ENCODE measurements at regions not wholly inside any gene's neighbourhood (a gene's known extent, or its start where the extent isn't known, plus 50 kb on each side); places are given as distances from the start of the nearest gene placed in this dataset.
"Not testable (repeated sequence)": the region's sequence is repeated elsewhere in the genome, so short reads cannot be mapped to it uniquely, and the experiment has no call there.

DNA sequence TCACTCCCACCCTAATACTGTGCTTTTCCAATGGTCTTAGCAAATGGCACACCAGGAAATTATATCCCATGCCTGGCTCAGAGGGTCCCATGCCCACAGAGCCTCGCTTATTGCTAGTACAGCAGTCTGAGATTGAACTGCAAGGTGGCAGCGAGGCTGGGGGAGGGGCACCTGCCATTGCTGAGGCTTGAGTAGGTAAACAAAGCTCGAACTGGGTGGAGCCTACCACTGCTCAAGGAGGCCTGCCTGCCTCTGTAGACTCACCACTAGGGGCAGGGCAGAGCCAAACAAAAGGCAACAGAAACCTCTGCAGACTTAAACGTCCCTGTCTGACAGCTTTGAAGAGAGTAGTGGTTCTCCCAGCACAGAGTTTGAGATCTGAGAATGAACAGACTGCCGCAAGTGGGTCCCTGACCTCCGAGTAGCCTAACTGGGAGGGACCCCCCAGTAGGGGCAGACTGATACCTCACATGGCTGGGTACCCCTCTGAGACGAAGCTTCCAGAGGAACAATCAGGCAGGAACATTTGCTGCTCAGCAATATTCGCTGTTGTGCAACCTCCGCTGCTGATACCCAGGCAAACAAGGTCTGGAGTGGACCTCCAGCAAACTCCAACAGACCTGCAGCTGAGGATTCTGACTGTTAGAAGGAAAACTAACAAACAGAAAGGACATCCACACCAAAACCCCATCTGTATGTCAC lies 150.7 kb upstream of the FOXA2 start:
- DNase-seq (ENCODE audit: low spot score), result not testable (repeated sequence)

DNA sequence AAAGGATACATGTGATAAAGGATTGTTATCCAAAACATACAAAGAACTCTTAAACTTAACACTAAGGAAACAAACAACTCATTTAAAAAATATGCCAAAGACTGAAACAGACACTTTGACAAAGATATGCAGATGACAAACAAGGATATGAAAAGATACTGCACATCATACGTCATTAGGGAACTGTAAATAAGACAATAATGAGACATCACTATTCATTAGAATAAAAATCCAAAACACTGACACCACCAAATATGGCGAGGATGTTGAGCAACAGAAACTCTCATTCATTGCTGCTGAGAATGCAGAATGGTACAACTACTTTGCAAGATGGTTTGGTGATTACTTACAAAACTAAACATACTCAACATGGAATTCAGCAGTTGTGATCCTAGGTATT lies 156.5 kb upstream of the FOXA2 start:
- no peak for DNase-seq (ENCODE audit: low spot score)

DNA sequence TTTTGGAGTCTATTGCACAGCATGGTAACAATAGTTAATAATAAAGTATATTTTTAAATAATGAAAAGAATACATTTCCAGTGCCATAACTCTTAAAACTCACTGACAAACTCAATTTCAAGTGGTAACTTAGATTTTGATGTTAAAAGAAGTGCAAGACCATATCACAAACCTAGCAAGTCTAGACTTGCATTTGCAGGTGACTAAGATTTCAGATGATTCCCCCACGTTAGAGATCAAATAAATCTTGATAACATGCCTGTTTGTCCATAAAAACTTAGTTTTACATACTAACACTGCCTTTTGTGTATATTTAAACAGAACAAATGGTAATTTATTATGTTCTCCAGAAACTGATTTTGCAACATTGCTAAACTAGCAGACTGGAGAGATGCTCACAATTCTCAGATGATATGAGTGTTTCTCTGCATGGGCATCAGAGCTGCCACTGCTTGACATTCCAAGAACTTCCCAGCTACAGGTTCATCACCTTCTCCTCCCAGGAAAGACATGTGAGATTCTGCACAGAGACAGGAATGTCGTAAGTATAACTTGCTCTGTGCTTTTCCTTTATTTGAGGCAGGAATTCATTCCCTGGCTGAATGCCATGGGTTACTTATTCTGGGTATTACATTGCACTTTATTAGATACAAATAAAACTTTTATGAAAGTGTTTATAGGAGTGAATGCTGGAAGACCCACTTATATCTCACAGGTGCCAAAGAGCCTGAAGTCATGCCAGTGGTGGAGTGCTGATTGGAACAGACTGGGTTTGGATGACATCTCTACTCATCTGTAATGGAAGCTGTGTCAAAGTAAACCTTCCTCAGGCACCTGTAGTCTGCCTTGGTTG lies 160.2 kb upstream of the FOXA2 start:
- DNase-seq (ENCODE audit: low spot score), result no peak

DNA sequence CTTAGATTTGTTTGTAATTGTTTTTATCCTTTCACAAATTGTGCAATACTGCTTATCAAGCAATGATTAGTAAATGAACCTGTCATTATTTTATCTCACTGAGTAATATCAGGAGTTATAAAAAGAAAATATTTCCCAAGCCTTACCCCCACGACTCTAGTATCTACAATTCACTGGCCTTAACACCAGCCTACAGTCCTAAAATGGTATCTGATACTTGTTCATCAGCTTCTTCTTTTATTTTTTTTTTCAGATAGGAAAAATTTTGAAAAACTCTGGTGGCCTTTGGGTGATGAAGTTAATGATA lies 160.8 kb upstream of the FOXA2 start:
- DNase-seq (ENCODE audit: low spot score), result no peak

DNA sequence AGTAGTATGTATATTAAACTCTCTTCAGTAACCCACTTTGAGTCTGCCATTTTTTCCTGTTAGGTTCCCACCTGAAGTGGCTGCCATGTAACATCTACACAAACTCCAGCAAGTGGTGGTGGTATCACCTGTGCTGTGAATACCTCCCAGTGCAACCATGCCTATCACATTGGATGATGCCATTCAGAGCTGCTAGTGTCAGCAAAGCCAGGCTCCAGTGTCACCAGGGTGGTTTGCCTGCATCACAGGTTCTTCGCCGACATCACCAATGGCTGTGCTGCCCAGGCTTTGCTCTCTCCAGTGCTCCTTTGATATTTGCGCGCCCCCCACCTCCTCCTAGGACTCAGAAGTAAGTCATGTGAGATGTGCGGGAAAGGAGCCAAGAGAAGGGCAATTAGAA lies 162.6 kb upstream of the FOXA2 start:
- DNase-seq (ENCODE audit: low spot score), result no peak

DNA sequence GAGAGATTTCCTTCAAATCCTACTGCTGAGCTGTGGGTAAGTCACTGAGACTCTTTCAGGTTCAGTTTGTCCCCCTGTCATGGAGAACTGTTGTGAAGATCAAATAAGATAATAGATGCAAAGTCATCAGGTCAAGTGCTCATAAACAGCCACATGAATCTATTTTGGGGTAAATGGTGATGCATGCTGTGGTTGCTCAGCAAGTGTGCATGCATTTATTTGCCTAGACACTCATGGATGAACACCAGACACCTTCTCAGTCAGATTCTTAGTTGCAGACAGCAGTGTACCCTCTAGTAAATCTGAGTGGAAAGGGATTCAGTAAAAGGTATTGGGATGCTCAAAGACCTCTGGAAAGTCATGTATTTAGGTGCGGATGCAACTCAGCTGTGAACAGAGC lies 168.0 kb upstream of the FOXA2 start:
- DNase-seq (ENCODE audit: low spot score), result no peak

DNA sequence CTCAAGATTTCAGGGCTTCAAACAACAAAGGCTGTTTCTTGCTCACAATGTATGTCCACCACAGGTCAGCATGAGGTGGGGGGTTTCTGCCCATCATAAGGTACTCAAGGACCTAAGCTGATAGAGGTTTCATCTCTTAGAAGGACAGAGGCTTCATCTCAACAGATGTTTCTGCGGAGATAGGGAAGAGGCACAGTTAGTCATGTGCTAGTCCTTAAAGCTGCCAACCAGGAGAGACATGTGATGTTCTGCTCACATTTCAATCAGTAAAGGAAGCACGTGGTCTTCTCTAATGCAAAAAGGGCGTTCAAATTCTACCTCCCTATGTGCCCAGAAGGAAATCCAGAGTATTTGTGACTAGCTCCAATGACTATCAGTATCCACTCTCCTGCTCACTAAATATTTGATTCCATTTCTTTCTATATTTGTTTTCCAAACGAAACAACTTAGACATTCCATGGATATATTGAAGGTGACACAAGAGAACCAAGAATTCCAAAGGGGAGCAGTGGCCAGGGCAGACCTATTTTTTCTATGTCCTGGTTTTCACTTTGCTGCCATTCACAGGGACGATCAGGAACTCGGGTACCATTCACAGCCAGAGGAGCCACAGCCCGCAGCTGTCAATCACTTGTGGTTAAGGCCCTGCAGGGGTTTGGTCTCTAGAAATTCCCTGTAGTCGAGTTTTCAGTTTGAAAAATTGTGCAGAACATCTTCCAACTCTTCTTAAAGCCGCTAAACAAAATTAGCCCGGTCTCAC lies 173.2 kb upstream of the FOXA2 start:
- DNase-seq (ENCODE audit: low spot score), result no peak

DNA sequence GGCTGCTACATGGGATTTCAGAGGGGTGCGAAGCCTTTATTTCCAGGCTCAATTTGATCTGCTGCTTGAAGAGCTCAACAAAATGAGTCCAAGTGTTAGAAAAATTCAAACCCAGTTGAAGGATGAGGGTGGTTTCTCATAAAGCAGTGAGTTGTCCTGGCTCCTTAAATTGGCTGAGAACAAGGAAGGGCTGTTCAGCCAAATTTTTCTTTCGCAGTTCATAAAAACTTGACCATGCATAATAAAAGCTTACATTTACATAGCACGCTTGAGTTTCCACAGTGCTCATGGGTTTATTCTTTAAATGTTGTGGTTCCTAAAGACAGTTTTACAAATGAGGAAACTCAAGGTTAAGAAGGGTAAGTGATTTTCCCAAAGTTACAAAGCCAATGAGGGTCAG lies 174.4 kb upstream of the FOXA2 start:
- DNase-seq (ENCODE audit: low spot score), result no peak

DNA sequence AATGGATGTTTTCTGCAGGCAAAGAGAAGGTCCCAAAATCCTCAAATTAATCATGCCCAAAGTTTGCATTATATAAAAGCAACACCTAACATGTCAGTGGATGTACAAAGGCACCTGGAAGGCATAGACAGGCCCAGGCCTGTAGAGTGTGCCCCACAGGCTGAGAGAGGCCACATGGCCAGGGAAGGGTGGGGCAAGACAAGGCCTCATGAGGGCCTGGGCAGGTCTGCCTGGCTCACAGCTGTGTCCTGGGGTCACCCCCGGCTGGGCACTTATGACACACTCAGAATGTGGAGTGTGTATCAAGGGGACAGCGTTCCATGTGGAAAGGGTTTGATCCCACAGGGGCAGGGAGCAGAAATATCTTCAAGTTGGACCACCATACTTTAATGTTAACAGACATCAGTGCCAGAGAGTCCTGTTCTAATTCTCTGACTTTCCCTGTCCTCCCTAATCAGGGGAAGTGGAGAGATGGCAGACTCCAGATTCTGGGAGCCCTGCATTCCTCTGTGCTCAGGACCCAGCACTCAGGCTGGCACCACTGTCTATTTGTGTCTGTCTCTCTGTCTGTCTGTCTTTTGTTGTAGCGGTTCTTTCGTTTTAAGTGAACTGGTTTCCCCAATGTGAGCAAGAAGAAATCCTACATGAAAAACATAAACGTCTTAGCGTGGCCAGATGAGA lies 178.3 kb upstream of the FOXA2 start:
- DNase-seq (ENCODE audit: low spot score), result no peak

DNA sequence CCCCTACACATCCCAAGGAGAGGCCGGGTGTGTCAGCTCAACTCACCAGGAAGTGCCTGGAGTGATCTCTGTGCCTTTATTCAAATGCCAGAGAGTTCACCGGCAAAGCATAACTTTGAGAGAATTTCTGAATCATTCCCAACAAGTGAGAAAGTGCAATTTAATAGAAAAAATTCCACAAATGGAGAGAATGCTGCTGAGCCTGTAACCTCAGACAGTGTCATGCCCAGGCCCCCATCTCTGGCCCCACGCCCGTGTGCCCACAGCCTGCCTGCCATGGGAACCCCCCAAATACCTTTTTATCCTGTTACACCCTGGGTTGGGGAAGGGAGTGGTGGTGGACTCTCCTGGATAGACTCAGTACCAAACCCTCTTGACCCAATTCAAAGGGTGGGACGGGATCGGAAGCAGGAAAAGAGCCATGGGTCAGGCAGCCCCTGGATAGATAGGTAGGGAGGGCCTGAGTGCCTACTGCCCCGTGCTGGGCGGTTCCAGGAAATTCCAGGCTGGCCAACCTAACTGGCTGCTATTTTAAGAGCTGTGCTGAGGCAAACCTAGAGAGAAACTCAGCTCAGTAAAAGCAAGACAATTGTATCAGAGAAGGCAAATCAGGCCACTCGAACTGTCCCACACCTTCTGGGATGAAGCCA lies 179.0 kb upstream of the FOXA2 start:
- DNase-seq (ENCODE audit: low spot score), result no peak

DNA sequence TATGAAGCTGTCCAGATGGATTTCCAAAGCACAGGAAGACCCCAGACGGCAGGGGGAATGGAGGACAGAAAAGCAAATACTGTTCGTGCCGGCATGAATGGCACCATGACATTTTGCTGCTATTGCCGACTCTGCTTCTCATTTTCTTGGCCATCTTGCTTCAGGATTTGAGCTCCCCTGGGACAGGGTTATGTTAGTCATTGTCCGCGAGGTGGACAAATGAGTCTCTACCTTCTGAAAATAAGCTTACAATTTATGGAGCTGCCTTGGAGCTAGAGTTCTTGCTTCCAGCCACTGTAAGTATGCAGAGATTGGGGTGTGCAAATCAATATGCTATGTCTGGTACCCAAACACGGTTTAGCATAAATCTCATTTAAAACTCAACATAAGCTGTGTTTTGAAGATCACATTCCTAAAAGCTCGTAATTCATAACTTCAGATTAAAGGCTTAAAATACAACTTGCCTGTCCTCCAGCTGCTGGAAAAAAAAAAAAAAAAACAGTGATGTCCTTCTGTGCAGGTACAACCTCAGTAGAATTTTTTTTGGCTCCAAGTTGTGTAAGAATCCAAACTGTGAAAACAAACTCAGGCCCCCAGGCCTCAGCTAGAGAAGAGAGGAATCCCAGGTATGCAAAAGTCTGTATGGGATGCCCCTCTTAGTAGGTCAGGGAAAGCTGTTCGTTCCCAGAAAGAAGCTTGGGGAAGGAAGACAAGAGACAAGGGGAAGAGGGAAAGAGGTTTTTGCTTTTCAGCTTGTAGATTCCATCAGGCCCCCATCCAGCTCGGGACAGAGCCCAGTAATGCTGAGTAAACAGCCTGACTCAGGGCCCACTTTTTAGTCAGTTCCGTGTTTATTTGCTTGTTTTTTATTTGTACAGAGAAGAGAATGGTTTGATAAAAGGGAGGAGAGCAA lies 184.2 kb upstream of the FOXA2 start:
- DNase-seq (ENCODE audit: low spot score), result no peak

DNA sequence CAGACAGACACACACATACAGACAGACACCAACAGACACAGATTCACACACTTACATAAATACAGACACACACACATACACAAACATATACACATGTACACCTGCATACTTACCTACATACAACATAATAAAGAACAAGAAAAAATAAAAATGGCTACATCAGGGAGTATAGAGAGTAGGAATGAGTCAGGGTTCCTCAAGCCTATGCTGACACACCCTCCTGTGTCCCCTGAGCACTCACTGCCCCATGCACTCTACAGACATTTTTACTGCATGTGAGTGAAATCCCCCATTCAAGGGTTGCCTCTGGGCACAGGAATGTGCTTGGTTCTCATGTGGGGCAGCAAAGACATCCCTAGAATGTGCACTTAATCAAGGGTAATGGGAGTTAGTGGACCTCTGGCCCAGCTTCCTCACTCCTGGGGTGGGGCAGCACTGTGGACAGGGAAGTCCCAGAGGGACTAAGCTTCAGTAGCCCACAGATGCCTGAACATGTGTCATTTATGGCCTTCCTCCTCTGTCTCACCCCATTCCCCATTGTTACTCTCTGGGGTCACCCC lies 185.9 kb upstream of the FOXA2 start:
- DNase-seq (ENCODE audit: low spot score), result no peak

DNA sequence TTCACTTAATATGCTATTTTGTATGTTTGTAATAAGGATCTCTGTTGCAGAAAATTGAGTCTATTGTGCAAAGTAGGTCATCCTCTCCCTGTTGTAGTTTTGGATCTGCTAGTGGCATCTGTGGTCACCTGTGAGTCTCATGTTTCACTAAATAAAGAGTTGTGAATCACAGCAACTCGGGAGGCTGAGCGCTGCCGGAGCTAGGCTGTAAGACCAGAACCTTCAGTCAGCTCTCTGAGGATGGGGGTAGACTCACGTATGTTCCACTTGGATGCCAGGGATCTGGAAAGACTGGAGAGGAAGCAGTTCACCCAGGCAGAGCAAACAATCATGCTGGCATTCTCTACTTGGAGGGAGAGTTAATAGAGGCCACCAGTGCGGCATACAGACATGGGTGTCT lies 187.3 kb upstream of the FOXA2 start:
- no peak for DNase-seq (ENCODE audit: low spot score)

DNA sequence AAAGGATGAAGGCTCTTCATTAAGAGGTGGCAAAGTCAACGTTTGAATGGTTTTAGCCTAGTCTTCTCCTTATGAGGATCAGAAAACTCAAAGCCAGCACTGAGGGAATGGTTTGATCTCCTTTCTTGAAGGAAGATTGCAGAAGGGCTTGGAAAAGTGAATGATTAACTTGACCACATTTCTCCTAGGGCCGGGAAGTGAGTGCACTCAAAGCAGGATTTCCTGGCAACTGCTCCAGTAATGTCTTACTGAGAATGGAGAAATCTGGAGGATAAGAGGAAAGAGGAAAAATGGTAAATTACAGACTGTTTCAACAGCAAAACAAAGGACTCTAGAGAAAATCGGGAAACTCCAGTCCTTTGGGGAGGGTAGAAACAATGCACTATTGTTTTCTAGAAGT lies 189.0 kb upstream of the FOXA2 start:
- no peak for DNase-seq (ENCODE audit: low spot score)

DNA sequence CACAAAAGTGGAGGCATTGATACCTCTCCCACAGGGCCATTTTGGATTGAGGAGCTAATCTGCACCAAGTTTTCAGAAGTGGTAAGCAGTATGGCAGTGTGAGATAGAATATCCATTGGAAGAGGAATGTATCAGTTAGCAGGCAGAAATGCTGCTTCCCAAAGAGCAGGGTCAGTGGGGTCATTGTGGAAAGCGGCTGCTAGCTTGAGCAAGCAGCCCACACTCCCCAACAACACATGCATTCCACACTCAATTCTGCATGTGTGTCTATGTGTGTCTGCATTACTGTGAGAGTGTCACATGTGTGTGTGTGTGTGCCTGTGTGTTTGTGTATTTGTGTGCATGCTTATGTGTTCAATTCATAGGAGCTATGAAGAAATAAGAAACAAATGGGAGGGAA lies 190.9 kb upstream of the FOXA2 start:
- DNase-seq (ENCODE audit: low spot score), result no peak

DNA sequence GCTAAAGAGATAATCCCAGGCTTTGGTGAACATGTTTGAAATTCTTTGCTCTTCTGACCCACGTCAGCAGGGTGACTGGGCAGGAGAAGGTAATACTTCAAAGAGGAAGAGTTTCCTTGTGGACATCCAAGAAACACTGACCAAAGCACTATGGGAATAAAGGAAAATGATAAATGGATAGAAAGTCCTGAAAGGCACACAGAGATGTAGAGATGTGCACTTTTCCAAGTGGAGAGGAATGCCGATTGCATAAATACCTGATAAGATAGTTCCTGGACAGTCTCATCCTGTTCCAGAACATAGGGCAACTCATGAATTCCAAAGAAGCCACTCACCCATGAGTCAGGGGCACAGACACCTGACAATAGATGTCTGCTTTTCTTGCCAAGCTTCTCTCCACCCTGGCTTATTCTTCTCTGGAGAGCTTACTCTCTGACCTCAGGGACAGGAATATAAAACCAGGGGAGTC lies 191.3 kb upstream of the FOXA2 start:
- no peak for DNase-seq (ENCODE audit: low spot score)

DNA sequence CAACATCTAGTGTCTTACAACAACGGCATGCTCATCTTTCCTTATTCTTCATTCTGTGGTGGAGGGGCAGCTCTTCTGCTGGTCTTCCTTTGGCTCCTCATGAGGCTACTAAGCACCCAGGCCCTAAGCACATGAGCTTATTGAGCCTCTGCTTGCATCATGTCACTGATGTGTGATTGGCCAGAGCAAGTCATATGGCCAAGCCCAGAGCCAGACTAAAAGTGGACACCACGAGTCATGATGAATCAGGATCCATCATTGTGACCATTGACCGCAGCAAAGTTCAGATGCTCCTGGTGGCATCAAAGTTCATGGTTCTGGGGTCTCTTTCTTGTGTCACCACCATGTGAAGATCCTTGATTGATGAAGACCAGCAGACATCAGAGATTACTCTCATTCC lies 192.0 kb upstream of the FOXA2 start:
- no peak for DNase-seq (ENCODE audit: low spot score)

DNA sequence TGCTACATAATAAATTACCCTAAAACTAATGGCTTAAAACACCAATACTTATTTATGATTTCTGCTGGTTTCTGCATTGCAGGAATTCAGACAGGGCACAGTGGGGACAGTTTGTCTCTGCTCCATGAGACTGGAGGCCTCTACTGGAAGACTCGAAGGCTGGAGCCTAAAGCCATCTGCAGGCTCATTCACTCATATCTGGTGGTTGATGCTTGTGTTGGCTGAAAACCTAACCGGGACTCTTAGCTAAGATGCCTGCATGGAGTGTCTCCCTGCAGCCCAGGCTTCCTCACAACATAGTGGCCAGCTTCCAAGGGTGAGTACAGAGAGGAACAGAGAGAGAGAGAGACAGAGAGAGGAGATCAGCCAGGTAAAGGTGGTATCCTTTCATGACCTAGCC lies 195.5 kb upstream of the FOXA2 start:
- no peak for DNase-seq (ENCODE audit: low spot score)

DNA sequence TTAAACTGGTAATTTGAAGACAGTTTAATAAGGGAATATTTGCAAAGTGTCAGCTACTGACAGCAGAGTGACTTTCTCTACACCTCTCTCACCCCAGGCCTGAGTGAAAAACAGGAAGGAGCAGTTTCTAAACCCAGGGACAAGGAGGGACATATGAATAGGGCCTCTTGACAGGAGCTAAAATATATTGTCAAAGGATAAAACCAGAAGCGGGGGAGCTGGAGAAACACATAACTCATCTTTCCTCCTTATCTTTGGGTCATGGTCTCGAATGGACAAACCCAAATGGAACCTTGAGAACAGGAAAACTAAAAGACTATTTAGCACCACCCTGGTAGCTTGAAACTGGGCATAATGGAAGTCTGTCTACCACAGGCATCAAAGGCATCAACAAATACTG lies 197.5 kb upstream of the FOXA2 start:
- no peak for DNase-seq (ENCODE audit: low spot score)

DNA sequence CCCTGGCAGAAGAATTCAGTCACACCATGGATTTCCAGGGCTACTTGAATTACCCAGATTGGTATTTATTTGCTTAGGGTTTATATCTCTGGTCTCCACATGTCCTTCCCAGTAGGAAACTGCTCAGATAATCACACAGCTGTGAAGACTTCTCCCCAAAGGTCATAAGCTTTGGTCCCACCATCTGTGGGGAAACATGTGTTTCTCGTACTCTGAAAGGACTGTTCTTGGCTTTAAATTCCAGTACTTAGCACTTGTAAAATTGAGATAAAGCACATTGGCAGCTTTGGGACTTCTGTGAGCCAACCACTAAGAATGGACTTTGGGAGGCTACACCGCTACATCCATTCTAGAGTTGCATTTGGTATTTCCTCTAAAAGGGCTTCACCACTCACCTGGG lies 205.3 kb upstream of the FOXA2 start:
- no peak for DNase-seq (ENCODE audit: low spot score)

DNA sequence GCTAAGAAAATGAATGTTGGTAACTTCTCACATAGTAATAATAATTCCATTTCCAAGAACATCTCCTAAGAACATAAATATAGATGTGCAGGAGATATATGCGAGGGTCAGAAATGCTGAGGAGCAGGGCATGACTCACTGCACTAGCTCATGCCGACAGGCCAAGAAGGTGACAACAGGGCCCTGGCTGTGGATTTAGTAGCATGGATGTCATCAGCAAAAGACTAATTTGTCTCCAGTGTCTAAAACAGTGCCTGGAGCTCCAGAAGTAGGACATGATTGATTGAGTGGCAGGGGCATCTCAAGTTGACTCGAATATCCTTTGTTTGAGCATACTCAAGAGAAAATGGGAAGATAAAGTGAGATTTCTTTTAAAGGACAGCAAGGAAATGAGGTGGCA lies 207.0 kb upstream of the FOXA2 start:
- DNase-seq (ENCODE audit: low spot score), result no peak

Measured in COLO829 (cell line).